ENCODE measurements at regions not wholly inside any gene's neighbourhood (a gene's known extent, or its start where the extent isn't known, plus 50 kb on each side); places are given as distances from the start of the nearest gene placed in this dataset.

- no peak for TF ChIP-seq CTCF (conservative IDR thresholded peaks at IDR 0.05)
- H3K27ac ChIP-seq: no peak overlapping the region
Observed at GRCh38 chr2:19722531-19722971, 179.2 kb downstream of the TTC32 start.

- TF ChIP-seq CTCF (conservative IDR thresholded peaks at IDR 0.05): no peak
- H3K27ac ChIP-seq: no peak overlapping the region
Observed at GRCh38 chr2:19720306-19720705, 181.5 kb downstream of the TTC32 start.

- no peak overlapping the region for H3K27ac ChIP-seq
- no peak for TF ChIP-seq CTCF (conservative IDR thresholded peaks at IDR 0.05)
Observed at GRCh38 chr2:19719540-19719939, 182.2 kb downstream of the TTC32 start.

- TF ChIP-seq CTCF (conservative IDR thresholded peaks at IDR 0.05): no peak
- no peak overlapping the region for H3K27ac ChIP-seq
Observed at GRCh38 chr2:19717446-19717845, 184.3 kb downstream of the TTC32 start.

GRCh38 chr2:19714926-19715325 is 186.9 kb downstream of the TTC32 start:
- TF ChIP-seq CTCF (conservative IDR thresholded peaks at IDR 0.05): no peak
- H3K27ac ChIP-seq: no peak overlapping the region

- no peak overlapping the region for H3K27ac ChIP-seq
- TF ChIP-seq CTCF (conservative IDR thresholded peaks at IDR 0.05): no peak
Observed at GRCh38 chr2:19712850-19713249, 188.9 kb downstream of the TTC32 start.

- H3K27ac ChIP-seq: no peak overlapping the region
- TF ChIP-seq CTCF (conservative IDR thresholded peaks at IDR 0.05): no peak
Observed at GRCh38 chr2:19711470-19712372, 190.1 kb downstream of the TTC32 start.
